Type B pancreatic cell (in vitro differentiated cells): ENCODE measurements at regions not wholly inside any gene's neighbourhood (a gene's known extent, or its start where the extent isn't known, plus 50 kb on each side); places are given as distances from the start of the nearest gene placed in this dataset.
A peak's percentile ranks its signal among the peaks of the same experiment; 100 is the strongest.

Experiments used
- DNase-seq: peaks from one replicate; pipeline ENCODE4 v3.0.0; 2021; ENCODE audit warnings: mixed read lengths; ENCODE audit not compliant: unreplicated experiment; ENCODE audit errors: extremely low spot score
- H3K27ac Mint-ChIP-seq: 2 replicates; pipeline ENCODE4 v1.8.0; 2021; ENCODE audit warnings: mild to moderate bottlenecking, mixed read lengths
- H3K27me3 Mint-ChIP-seq: 2 replicates; pipeline ENCODE4 v1.8.0; 2021; ENCODE audit warnings: mixed read lengths
- H3K36me3 Mint-ChIP-seq: 2 replicates; pipeline ENCODE4 v1.8.0; 2021; ENCODE audit warnings: mixed read lengths
- H3K4me1 Mint-ChIP-seq: one replicate; pipeline ENCODE4 v1.8.0; 2021; ENCODE audit warnings: mixed read lengths; ENCODE audit not compliant: unreplicated experiment
- H3K4me3 Mint-ChIP-seq: 2 replicates; pipeline ENCODE4 v1.8.0; 2021; ENCODE audit warnings: mild to moderate bottlenecking, mixed read lengths
- H3K9me3 Mint-ChIP-seq: 2 replicates; pipeline ENCODE4 v1.8.0; 2021; ENCODE audit warnings: mixed read lengths
- TF ChIP-seq, protein P1 (sequence below): fragments of 200-600 bp; sonication (generic); conservative IDR thresholded peaks from 2 replicates; pipeline ENCODE4 v1.5.0; 2021; ENCODE audit warnings: antibody characterized with exemption, mild to moderate bottlenecking

DNA sequence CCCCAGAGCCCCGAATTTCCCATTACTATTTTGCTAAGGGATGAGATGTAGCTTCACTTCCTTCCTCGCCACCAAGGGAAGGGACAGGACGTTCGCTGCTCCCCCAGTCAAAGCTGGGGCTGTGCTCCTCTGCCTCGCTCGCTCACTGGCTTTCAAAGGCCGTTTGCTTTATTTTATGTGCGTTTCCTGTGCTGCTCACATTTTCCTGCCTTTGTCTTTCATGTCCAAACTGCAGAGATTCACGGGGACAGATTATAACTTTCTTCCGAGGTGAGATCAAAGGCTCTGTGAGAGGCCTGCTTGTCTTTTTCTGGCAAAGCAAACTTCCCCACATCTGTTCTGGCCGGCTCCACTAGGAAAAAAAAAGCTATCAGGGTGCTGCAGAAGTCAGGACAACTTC lies 76.0 kb upstream of the FZD10 start:
- Mint-ChIP-seq H3K27ac (no peak overlapping the region), H3K4me3 (peak overlapping the region; percentile 5), H3K9me3 (no peaks in the 10 kb centered on the region), H3K36me3 (no peaks in the 10 kb centered on the region), H3K4me1 (peaks cover 48% of the 10 kb centered on the region), H3K27me3 (peaks cover 49% of the 10 kb centered on the region)
- TF ChIP-seq, protein P1, sequence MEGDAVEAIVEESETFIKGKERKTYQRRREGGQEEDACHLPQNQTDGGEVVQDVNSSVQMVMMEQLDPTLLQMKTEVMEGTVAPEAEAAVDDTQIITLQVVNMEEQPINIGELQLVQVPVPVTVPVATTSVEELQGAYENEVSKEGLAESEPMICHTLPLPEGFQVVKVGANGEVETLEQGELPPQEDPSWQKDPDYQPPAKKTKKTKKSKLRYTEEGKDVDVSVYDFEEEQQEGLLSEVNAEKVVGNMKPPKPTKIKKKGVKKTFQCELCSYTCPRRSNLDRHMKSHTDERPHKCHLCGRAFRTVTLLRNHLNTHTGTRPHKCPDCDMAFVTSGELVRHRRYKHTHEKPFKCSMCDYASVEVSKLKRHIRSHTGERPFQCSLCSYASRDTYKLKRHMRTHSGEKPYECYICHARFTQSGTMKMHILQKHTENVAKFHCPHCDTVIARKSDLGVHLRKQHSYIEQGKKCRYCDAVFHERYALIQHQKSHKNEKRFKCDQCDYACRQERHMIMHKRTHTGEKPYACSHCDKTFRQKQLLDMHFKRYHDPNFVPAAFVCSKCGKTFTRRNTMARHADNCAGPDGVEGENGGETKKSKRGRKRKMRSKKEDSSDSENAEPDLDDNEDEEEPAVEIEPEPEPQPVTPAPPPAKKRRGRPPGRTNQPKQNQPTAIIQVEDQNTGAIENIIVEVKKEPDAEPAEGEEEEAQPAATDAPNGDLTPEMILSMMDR: no peak
- DNase-seq: no peak

DNA sequence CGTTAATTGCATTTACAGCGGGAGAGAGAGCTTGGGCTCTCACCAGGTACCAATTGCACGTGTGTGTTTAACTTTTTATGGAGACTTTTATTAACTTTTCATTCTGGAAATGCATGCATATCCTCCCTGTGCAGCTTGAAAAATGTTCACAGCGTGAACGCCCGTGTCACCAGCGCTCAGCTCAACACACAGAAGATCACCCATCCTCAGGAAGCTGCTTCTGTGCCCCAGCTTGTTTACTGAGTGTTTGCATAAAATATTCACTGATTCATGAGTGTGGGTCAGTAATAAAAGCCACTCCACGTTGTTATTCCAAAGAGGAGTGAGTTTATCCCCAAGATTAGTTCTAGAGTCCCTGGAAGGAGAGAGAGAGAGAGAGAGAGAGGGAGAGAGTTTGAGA lies 75.5 kb upstream of the FZD10 start:
- Mint-ChIP-seq H3K27me3 (peaks cover 43% of the 10 kb centered on the region), H3K4me1 (peaks cover 42% of the 10 kb centered on the region)
- no peak for DNase-seq

DNA sequence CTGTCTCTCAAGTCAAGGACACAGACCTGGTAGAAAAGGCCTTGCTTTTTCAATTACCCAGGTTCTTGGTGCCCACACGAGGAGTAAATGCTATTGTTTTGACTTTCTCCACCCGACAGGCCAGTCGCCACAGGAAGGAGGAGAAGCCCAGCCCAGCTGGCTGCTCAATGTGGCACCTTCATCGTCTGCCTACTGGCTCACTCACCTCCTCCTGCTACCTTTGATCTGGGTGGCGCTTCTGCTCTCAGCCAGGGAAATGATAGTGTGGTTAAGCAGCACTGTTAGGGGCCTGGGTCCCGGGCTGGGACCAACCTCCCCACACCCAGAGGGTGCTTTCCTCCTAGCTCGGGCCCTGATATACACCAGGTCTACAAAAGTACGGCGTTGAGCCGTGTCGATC lies 75.0 kb upstream of the FZD10 start:
- peaks cover 41% of the 10 kb centered on the region for H3K27me3 Mint-ChIP-seq
- no peak overlapping the region for H3K27ac Mint-ChIP-seq
- H3K4me1 Mint-ChIP-seq: peaks cover 41% of the 10 kb centered on the region
- H3K36me3 Mint-ChIP-seq: no peaks in the 10 kb centered on the region
- DNase-seq: no peak
- no peak overlapping the region for H3K4me3 Mint-ChIP-seq
- H3K9me3 Mint-ChIP-seq: no peaks in the 10 kb centered on the region
- TF ChIP-seq, protein P1: no peak

More for the DNA sequence above, 75.5 kb upstream of the FZD10 start:
- H3K4me3 Mint-ChIP-seq: no peak overlapping the region
- no peaks in the 10 kb centered on the region for H3K9me3 Mint-ChIP-seq
- TF ChIP-seq, protein P1: no peak
- no peak overlapping the region for H3K27ac Mint-ChIP-seq
- no peaks in the 10 kb centered on the region for H3K36me3 Mint-ChIP-seq

DNA sequence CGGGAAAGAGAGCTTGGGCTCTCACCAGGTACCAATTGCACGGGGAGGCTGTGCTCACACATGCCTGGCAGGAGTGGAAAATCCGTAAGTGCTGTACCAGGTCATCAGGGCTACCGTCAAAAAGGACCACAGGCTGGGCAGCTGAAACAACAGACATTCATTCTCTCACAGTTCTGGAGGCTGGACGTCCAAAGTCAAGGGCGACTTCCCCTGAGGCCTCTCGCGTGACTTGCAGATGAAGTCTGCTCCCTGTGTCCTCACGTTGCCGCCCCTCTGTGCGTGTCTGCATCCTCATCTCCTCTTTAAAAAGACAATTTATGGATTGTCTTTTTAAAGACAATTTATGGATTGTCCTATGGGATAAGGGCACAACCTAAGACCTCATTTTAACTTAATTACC lies 73.8 kb upstream of the FZD10 start:
- no peak for DNase-seq
- TF ChIP-seq, protein P1: no peak
- no peak overlapping the region for H3K27ac Mint-ChIP-seq
- H3K4me3 Mint-ChIP-seq: no peak overlapping the region
- no peaks in the 10 kb centered on the region for H3K9me3 Mint-ChIP-seq
- peaks cover 38% of the 10 kb centered on the region for H3K27me3 Mint-ChIP-seq
- peaks cover 38% of the 10 kb centered on the region for H3K4me1 Mint-ChIP-seq
- H3K36me3 Mint-ChIP-seq: no peaks in the 10 kb centered on the region

DNA sequence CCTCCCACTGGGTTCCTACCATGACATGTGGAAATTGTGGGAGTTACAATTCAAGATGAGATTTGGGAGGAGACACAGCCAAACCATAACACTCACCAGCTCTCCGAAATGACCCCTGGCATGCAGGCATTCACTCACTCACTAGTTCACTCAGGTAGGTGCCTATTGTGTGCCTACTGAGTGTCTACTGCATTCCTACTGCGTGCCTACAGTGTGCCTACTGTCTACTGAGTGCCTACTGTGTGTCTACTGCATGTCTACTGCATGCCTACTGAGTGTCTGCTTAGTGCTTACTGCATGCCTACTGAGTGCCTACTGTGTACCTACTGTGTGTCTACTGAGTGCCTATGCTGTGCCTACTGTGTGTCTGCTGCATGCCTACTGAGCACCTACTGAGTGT lies 71.7 kb upstream of the FZD10 start:
- H3K27ac Mint-ChIP-seq: no peak overlapping the region
- TF ChIP-seq, protein P1: no peak
- DNase-seq: no peak
- no peak overlapping the region for H3K4me3 Mint-ChIP-seq
- H3K36me3 Mint-ChIP-seq: no peaks in the 10 kb centered on the region
- peaks cover 28% of the 10 kb centered on the region for H3K27me3 Mint-ChIP-seq
- peaks cover 31% of the 10 kb centered on the region for H3K4me1 Mint-ChIP-seq
- no peaks in the 10 kb centered on the region for H3K9me3 Mint-ChIP-seq

DNA sequence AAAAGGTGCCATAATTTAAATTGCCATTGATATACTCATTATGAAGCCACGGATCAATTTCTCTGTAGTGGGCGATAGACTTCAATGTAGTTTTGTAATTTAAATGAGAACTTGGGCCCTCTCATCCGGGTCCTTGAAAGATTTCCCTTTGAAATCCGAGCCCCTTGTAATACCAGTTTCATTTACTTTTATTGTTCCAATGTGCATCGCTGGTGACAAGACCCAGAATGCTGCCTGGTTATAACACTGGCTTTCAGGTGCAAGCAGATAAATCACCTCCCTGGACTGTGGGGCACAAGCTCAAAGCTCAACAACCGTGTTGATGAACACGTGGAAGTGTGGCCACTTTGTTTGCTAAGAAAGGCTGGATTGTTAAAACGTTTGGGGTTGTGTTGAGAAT lies 68.9 kb upstream of the FZD10 start:
- TF ChIP-seq, protein P1: no peak
- H3K4me3 Mint-ChIP-seq: no peak overlapping the region
- peaks cover 34% of the 10 kb centered on the region for H3K4me1 Mint-ChIP-seq
- DNase-seq: no peak
- no peaks in the 10 kb centered on the region for H3K36me3 Mint-ChIP-seq
- no peak overlapping the region for H3K27ac Mint-ChIP-seq
- H3K27me3 Mint-ChIP-seq: peaks cover 24% of the 10 kb centered on the region
- no peaks in the 10 kb centered on the region for H3K9me3 Mint-ChIP-seq
